Mammary epithelial cell (primary cell): ENCODE measurements at regions not wholly inside any gene's neighbourhood (a gene's known extent, or its start where the extent isn't known, plus 50 kb on each side); places are given as distances from the start of the nearest gene placed in this dataset.

Experiments
- EZH2 ChIP-seq: IDR thresholded peaks from 2 replicates; pipeline ENCODE4 v1.6.1; 2012; ENCODE audit warnings: low read length, inconsistent platforms, borderline replicate concordance
- TF ChIP-seq, protein P1 (sequence below), 2 donors: IDR thresholded peaks in 1 of 2; conservative IDR thresholded peaks in 1 of 2; 2 replicates each; pipeline ENCODE4 v1.5.1; 2011 to 2012; ENCODE audit warnings: inconsistent platforms in 2 of 2, low read length in 2 of 2, mild to moderate bottlenecking in 2 of 2, control low read depth in 1 of 2, low read depth in 1 of 2; ENCODE audit not compliant: insufficient read depth in 1 of 2; ENCODE audit errors: extremely low read depth in 1 of 2

DNA sequence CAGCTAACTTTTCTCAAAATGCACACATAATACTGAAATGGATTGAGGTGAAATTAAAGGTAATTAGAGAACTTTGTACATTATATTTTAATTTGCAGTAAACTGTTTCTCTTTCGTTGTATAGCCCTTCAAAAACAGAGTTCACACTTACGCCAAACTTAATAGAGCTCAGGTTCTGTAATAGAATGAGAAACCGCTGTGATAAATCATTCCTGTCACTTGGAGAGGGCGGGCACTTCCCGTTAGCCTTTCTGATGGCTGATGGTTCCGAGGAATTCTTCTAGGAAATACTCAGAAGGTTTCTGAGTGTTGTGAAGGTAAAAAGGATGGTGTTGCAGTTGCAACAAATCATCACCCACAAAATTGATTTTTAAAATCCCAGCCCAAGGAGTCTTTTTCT lies 155.8 kb upstream of the ALKAL2 start:
- TF ChIP-seq, protein P1, sequence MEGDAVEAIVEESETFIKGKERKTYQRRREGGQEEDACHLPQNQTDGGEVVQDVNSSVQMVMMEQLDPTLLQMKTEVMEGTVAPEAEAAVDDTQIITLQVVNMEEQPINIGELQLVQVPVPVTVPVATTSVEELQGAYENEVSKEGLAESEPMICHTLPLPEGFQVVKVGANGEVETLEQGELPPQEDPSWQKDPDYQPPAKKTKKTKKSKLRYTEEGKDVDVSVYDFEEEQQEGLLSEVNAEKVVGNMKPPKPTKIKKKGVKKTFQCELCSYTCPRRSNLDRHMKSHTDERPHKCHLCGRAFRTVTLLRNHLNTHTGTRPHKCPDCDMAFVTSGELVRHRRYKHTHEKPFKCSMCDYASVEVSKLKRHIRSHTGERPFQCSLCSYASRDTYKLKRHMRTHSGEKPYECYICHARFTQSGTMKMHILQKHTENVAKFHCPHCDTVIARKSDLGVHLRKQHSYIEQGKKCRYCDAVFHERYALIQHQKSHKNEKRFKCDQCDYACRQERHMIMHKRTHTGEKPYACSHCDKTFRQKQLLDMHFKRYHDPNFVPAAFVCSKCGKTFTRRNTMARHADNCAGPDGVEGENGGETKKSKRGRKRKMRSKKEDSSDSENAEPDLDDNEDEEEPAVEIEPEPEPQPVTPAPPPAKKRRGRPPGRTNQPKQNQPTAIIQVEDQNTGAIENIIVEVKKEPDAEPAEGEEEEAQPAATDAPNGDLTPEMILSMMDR (conservative IDR thresholded peaks at IDR 0.05 in 1 of 2, IDR thresholded peaks at IDR 0.05 in 1 of 2; ENCODE audit: extremely low read depth in 1 of 2, insufficient read depth in 1 of 2, low read depth in 1 of 2, low read length in 2 of 2), result no peak
- no peak for TF ChIP-seq EZH2
